GM19023 (cell line): ENCODE measurements at regions not wholly inside any gene's neighbourhood (a gene's known extent, or its start where the extent isn't known, plus 50 kb on each side); places are given as distances from the start of the nearest gene placed in this dataset.
"Not testable (repeated sequence)": the region's sequence is repeated elsewhere in the genome, so short reads cannot be mapped to it uniquely, and the experiment has no call there.

Experiments
- ATAC-seq: cut with Tn5 transposase; IDR thresholded peaks from one replicate; pipeline ENCODE4 v1.9.1; 2021; ENCODE audit warnings: mild to moderate bottlenecking, moderate library complexity; ENCODE audit not compliant: unreplicated experiment

DNA sequence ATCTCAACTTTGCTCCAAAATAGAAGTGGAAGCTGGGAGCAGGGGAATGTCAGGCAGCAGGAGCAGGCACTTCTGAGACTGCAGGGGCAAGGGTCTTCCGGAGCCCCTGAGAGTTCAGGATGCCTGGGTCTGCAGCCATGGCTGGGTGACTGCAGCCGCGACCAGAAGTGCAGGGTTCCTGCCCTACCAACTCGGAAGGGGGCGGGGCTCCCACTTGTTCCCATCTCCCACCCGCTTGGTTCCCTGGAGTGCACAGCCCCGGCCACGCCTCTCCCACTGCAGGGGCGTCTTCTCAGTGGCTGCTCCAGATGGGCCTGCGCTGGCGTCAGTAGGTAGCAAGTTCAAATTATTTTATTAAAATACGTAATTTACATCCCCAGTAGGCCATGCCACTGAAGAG is 1631.7 kb downstream of the OLFM4 start:
- ATAC-seq: no peak

DNA sequence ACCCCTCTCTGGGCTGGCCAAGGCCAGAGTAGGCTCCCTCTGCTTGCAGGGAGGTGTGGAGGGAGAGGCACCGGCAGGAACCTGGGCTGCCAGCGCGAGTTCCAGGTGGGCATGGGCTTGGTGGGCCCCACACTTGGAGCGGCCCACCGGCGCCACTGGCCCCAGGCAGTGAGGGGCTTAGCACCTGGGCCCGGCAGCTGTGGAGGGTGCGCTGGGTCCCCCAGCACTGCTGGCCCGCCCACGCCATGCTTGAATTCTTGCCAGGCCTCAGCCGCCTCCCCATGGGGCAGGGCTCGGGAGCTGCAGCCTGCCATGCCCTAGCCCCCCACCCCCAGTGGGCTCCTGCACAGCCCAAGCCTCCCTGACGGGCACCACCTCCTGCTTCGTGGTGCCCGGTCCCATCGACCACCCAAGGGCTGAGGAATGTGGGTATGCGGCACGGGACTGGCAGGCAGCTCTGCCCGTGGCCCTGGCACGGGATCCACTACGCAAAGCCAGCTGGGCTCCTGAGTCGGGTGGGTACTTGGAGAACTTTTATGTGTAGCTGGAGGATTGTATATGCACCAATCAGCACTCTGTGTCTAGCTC is 1648.0 kb downstream of the OLFM4 start:
- ATAC-seq: no peak

DNA sequence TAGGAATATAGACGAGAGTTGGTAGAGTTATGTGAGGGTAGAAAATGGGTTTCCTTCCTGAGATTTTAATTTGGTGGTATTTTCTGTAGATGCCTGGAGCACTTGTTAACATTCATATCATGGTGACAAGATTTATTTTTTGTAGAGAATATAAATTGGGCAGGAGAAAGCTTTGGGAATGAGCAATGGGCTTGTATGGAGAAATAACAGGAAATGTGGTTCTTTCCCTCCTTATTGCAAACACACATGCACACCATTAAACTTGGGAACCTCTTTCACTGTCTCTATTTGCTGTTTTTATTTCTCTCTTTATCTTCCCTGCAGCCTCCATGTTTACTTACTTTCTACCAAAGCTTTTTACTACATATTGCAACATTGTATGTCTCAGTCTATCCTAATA is 1653.6 kb downstream of the OLFM4 start:
- no peak for ATAC-seq

DNA sequence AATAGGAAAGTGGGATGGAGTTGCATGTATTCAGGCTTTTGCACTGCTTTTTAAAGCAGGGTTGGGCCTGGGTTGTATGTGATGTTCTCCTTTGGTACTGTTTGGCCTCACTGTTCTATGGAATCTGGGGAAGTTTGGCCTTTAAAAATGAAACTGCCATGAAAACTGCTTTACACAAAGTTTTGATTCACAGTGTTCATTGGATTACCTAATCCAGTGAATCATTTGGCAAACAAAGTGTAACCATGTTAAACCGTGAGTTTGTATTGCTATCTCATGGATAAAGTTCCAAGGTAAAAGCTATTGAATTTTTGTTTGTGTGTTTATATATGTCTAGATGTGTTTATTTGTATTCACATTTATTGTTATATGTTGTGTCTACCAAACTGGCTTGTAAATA is 1658.6 kb downstream of the OLFM4 start:
- no peak for ATAC-seq

DNA sequence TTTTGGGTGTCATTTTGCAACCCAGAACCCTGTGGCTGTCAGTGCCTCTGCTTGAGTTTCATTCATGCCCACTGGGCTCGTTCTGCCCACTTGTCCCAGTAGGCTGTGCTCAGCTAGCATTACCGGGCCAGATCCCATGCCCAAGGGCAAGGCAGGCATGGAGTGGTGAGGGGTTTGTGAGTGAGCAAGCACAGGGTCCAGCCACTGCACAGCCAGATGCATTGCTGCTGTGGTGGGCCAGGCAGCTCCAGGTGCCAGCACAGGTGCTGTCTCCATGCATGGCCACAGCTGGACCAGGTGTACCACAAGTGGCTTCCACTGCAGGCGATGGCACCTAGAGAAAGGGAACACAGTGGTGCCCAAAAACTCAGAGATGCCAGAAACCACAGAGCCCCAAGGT is 1671.2 kb downstream of the OLFM4 start:
- ATAC-seq: no peak

DNA sequence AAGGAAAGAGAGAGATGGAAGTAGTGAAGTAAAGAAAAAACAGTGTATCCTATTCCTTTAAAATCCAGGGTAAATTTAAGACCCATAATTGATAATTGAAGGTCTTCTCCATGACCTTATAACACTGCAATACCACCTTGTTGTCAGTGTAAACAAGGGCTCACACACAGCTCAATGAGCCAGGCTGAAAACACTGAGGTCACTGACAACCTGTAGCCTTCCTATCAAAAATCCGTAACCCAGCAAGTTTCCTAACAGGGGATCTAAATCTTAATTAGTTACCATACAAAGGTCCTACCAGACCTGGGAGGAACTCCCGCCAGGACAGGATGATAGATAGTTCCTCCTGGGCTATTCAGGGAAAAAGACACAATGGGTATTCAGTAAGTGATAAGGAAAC is 1677.1 kb downstream of the OLFM4 start:
- no peak for ATAC-seq

DNA sequence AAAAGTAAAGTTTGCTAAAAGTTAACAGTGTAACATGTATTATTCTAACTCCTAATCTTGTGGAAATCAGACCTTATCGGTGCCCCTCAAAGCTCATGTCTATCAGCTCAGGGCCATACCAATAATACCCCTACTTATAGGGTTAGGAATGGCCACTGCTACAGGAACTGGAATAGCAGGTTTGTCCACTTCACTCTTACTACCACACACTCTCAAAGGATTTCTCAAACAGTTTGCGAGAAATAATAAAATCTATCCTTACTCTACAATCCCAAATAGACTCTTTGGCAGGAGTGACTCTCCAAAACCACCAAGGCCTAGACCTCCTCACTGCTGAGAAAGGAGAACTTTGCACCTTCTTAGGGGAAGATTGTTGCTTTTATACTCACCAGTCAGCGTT is 1677.7 kb downstream of the OLFM4 start:
- ATAC-seq: no peak

DNA sequence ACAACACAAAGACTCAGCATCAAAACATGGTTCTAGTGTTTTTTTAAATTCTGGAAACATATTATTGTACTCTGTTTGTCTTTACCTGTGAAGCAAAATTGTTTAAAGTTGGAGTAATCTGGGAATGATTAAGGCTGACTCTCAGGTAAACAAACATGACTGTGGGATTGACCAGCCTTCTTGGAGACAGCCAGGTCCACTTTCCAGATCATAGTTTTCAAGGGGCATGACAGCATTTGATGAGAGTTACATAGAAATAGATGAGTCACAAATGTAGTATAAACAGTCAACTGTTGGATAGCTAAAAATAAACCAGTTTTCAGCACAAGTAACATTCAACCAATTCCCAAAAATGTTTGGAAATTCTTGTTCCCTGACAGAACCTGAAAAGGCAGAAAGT is 1680.9 kb downstream of the OLFM4 start:
- ATAC-seq: no peak

DNA sequence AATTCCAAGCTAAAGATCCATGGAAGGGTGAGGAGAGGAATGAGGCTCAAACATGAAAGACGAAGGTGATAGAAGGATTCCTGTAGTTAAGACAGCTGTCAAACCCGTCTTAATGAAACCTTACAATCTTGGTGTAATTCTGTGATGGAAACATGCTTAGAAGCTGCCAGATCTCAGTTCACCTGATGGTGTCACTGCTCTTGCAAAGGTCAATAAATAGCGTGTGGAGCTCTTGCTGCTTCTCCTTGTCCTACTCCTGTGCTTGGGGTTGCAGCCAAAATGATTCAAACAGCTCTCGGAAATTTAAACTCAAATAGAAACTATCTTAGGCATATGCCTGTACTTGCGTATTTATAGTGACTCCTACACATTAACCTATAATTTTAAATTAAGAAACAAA is 1705.0 kb downstream of the OLFM4 start:
- no peak for ATAC-seq

DNA sequence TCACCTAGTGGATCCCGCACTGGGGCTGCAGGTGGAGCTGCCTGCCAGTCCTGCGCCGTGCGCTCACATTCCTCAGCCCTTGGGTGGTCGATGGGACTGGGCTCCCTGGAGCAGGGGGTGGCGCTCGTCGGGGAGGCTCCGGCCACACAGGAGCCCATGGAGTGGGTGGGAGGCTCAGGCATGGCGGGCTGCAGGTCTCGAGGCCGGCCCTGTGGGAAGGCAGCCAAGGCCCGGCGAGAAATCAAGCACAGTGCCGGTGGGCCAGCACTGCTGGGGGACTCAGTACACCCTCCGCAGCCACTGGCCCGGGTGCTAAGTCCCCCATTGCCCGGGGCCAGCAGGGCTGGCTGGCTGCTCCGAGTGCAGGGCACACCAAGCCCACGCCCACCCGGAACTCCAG is 1708.6 kb downstream of the OLFM4 start:
- ATAC-seq: not testable (repeated sequence)

DNA sequence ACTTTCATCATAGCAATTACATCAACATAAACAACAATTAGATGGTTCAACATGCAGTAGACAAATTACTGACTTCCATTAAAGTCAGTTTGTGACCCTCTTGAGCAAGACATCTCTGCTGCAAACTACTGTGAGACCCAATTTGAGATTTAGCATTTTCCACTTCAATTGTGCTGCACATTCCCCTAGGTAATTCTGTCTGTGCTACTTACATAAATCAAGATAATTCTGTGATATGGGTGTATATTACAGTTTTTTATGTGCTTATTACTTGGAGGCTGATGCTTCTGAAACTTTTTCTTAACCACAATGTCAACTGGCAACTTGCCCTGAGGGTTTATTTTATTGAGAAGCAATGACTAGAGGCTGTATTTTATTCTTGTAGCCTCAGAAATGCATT is 1714.4 kb downstream of the OLFM4 start:
- ATAC-seq: no peak

DNA sequence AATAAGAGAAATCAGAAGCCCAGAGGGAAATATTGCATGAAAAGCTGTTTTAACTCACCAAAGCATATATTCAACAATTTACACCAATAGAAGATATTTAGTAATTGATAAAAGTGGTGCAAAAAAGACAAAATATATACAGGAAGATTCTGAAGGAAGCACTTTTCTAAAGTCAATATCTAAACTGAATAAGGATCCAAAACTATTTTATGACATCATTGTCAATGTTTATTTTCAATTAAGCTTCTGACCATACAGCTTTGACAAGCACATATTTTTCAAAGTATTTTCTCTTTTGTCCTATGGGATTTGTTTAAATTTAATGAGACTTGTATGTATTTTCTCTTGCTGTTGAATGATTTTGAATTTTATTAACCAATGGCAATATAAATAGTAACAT is 1716.1 kb downstream of the OLFM4 start:
- ATAC-seq: no peak

DNA sequence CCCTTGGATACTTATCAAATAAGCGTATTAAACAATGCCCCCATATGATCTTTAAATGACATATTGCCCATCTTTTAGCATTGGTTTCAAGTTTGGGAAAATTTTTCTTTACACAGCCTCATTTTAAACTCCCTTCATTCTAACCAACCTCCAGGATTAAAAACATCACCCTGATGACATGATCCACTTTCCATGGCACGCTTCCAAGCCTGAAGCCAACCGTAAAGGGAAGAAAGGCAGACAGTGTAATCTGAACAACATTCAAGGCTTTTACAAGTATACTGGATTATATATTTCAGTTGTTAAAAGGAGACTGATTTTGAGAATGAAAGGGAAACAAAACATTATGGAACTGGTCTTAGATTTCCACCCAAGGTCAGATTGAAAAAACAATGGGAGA is 1721.9 kb downstream of the OLFM4 start:
- no peak for ATAC-seq

DNA sequence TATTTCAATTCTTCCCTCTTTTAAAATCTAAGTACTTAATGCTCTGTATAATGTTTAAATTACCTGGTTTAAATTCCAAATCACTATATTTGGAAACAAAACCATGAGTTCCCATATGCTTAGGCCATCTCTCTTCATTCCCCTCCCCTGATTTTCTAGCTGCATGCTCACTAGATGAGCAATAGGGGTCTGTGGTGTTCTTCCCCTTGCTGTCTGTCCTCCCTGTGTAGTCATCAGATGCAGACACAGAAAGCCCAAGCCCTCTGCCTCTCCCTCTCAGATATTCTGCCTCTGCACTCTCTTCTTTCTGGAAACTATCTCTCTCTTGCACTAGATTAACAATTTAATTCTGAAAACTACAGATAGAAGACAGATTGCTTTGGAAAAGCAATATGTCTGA is 1730.2 kb downstream of the OLFM4 start:
- ATAC-seq: no peak

DNA sequence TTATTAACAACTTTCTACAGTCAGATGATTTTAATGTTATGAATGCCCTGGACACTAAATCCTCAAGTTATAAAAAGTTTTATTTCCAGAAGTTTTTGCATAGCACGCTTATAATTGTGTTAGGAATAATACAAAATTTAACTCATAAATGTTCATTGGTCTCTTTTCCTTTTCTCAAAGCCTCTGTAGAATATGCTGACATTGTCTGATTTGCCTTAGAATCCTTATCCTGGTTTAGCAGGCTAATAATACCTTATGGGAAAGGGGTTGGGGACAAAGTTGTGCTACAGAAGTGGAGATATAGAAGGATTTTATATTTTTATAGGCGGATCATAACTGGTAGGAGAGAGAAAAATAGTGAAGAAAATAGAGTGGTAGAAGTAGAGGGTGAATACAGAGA is 1739.6 kb downstream of the OLFM4 start:
- no peak for ATAC-seq

DNA sequence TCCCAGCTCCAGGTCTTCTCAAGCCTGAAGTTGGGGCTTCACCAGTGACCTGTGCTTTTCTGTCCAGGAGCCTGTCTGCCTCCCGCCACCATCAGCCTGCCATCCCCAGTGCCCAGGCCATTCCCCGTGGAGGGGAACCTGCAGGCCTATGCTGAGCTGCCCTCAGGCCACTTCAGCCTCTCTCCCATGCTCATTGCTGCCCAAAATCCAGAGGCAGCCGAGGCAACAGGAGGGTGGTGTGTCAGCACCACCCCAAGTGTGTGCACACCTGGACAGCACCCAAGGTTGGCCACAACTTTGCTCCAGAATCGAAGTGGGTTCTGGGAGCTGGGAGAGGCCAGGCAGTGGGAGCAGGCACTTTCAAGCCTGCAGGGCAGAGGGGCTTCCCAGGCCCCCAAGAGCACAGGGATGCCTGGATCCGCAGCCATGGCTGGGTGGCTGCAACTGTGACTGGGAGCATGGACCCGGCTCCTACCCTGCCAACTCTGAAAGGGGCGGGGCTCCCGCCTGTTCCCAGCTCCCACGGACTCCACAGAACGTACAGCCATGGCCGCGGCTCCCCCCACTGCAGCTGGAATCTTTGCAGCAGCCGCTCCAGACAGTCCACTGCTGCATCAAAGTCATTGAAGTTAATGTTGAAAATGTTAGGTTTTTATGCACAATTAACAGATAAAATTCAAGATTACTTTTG is 1747.0 kb downstream of the OLFM4 start:
- ATAC-seq: no peak

DNA sequence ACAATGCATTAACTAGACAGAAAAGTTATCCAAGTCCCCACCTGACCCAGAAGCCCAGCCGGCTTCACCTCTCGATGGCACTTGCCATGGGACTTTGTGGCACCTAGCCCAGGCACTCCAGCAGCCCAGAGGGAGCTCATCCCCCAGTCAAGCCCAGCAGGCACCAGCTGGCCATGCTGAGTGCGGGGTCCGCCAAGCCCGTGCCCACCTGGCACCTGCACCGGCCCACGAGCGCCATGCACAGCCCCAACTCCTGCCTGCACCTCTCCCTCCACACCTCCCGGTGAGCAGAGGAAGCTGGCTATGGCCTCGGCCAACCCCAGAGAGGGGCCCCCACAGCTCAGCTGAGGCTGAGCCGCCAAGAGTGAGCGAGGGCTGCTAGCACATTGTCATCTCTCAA is 1759.1 kb downstream of the OLFM4 start:
- no peak for ATAC-seq

DNA sequence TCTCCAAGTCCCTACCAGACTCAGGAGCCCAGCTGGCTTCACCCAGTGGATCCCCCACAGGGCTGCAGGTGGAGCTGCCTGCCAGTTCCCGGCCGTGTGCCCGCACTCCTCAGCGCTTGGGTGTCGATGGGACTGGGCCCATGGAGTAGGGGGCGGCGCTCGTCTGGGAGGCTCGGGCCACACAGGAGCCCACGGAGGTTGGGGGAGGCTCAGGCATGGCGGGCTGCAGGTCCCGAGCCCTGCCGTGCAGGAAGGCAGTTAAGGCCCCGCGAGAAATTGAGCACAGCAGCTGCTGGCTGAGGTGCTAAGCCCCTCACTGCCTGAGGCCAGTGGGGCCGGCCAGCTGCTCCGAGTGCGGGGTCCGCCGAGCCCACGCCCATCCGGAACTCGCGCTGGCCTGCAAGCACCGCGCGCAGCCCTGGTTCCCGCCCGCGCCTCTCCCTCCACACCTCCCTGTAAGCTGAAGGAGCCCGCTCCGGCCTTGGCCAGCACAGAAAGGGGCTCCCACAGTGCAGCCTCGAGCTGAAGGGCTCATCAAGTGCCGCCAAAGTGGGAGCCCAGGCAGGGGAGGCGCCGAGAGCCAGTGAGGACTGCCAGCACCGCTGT is 1771.1 kb downstream of the OLFM4 start:
- ATAC-seq: no peak

DNA sequence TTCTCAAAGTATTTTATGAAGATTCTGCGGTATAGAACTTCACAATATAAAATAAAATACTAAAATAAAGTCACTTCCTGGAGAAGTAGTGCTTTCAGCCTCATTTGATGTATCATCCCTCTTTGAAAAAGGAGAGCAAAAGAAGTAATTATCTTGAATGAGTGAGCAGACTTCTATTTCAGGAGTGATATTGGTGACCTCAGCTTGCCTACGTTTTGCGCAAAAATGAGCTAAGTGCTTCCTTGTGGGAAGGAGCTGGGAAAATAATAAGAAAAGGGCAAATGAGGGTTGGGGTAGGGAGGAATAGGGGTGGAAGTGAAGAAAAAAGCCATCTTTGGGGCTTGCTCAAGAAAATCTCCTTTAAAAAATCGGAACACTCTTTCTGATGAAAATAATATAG is 1773.6 kb downstream of the OLFM4 start:
- no peak for ATAC-seq

DNA sequence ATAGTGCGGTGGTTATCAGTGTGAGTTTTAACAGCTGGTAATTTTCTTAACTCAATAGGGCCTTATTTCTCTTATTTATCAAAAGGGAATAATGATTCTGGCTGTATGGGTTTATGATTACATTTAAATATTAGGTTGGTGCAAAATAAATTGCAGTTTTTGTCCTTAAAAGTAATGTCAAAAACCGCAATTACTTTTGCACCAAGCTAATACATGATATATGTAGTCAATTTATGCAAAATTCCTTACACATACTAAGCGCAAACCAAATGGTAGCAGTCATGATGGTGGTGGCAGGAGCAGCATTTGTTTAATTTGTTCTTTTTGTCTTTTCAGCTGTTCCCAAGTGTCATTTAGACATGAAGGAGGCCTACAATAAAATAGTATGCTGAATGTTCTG is 1777.1 kb downstream of the OLFM4 start:
- ATAC-seq: no peak

DNA sequence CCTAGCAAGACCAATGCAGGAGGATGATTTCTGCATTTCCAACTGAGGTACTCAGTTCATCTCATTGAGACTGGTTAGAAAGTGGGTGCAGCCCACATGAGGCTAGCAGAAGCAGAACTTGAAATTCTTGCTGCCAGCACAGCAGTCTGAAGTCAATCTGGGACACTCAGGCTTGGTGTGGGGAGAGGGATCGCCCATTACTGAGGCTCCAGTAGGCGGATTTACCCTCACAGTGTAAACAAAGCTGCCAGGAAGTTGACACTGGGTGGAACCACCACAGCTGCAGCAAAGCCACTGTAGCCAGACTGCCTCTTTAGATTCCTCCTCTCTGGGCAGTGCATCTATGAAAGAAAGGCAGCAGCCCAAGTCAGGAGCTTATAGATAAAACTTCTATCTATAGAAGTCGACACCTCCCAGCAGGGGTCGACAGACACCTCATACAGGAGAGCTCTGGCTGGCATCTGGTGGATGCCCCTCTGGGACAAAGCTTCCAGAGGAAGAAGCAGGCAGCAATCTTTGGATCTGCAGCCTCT is 1793.4 kb downstream of the OLFM4 start:
- not testable (repeated sequence) for ATAC-seq

DNA sequence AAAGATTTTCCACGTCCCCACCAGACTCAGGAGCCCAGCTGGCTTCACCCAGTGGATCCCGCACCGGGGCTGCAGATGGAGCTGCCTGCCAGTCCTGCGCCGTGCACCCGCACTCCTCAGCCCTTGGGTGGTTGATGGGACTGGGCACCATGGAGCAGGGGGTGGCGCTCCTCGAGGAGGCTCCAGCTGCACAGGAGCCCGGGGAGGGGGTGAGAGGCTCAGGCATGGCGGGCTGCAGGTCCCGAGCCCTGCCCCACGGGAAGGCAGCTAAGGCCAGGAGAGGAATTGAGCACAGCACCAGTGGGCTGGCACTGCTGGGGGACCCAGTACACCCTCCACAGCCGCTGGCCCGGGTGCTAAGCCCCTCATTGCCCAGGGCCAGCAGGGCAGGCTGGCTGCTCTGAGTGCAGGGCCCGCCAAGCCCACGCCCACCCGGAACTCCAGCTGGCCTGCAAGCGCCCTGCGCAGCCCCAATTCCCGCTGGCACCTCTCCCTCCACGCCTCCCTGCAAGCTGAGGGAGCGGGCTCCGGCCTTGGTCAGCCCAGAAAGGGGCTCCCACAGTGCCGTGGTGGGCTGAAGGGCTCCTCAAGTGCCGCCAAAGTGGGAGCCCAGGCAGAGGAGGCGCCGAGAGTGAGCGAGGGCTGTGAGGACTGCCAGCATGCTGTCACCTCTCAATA is 1800.9 kb downstream of the OLFM4 start:
- ATAC-seq: not testable (repeated sequence)
